Esophagus squamous epithelium (tissue), 4 donors: ENCODE measurements at regions not wholly inside any gene's neighbourhood (a gene's known extent, or its start where the extent isn't known, plus 50 kb on each side); places are given as distances from the start of the nearest gene placed in this dataset.

ENCODE experiments used
- CTCF ChIP-seq, 6 experiments: fragments of 450-650 bp in 4 of 6; fragments of 200-600 bp in 2 of 6; sonication (generic) in 2 of 6; IDR thresholded peaks; one replicate each; pipeline ENCODE4 v1.5.1; 2016 to 2019; ENCODE audit warnings: antibody characterized with exemption in 6 of 6, mild to moderate bottlenecking in 4 of 6, moderate library complexity in 4 of 6
- POLR2A ChIP-seq, 4 donors: fragments of 450-650 bp; IDR thresholded peaks; one replicate each; pipeline ENCODE4 v1.6.1; 2017; ENCODE audit warnings: antibody characterized with exemption in 4 of 4, mild to moderate bottlenecking in 4 of 4, moderate library complexity in 3 of 4

GRCh38 chr14:42470427-42470719 lies 863.7 kb downstream of the LRFN5 start:
- TF ChIP-seq CTCF (IDR thresholded peaks at IDR 0.05): no peak
- TF ChIP-seq POLR2A (IDR thresholded peaks at IDR 0.05): no peak
